CD4-positive, alpha-beta T cell treated with Interleukin-17A for 1 hour (primary cell): ENCODE measurements at regions not wholly inside any gene's neighbourhood (a gene's known extent, or its start where the extent isn't known, plus 50 kb on each side); places are given as distances from the start of the nearest gene placed in this dataset.
"Not testable (repeated sequence)": the region's sequence is repeated elsewhere in the genome, so short reads cannot be mapped to it uniquely, and the experiment has no call there.

ENCODE experiments used
- DNase-seq: peaks from one replicate; pipeline ENCODE4 v3.0.0-alpha.2; 2020

GRCh38 chrY:14356154-14356553 is 168.2 kb upstream of the NLGN4Y start:
- no peak for DNase-seq

DNA sequence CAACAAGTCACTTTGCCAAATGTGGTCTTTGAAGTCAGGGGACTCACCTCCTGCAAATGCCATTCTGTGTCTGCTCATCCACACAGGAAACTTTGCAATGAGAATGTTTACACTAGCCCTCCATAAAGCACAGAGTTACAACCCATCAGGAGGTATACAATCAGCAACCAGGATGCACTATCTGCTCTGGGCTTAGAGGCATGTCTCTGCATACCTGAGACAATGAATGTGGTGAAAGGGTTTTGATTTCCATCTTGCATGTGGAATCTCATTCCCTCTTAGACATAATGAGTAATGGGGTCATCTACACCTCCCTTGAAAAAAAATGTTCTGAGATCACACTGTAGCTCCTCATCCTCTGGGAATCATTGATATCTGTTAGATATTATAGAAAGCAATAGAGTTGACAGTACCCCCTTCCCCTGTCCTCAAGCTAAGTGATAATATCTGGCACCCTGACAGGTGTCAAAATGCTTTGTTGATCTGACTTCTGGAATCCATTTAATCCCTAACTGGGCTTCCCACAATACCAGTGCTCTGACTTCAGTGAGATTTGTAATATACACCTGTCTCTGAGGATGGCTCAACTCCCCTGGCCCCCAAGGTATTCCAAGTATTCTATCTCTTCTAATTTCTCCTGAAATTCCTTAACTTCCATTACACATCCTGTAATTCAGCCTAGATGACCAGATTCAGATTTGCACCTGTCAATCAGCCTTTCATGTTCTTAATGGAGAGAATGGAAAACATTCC is 163.4 kb upstream of the NLGN4Y start:
- no peak for DNase-seq

DNA sequence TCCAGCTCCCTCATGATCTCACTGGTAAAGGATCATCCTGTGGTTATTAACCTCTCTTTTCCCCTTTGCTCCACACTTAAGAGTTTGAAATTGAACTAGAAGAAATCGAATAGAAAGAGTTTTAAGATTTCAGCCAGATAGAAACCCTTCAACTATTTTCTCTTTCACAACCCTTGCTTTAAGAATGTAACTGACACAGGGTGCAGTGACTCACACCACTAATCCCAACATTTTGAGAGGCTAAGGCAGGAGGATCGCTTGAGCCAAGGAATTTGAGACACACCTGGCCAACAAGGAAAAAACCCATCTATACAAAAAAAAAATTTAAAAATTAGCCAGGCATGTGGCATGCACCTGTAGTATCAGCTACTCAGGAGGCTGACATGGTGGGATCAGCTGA is 150.7 kb upstream of the NLGN4Y start:
- no peak for DNase-seq

GRCh38 chrY:14378217-14378616 is 146.1 kb upstream of the NLGN4Y start:
- no peak for DNase-seq

DNA sequence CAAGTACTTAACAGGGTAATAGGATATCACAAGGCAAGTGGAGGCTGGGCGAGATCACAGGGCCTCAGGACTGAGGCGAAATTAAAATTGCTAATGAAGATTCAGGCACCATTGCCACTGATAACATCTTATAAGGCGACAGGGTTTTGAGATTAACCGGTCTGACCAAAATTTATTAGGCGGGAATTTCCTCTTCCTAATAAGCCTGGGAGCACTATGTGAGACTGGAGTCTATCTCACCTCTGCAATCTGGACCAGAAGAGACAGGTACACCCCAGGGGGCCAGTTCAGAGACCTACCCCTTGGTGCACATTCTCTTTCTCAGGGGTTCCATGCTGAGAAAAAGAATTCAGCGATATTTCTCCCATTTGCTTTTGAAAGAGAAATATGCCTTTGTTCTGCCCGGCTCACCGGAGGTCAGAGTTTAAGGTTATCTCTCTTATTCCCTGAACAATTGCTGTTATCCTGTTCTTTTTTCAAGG is 113.7 kb upstream of the NLGN4Y start:
- DNase-seq, result not testable (repeated sequence)

DNA sequence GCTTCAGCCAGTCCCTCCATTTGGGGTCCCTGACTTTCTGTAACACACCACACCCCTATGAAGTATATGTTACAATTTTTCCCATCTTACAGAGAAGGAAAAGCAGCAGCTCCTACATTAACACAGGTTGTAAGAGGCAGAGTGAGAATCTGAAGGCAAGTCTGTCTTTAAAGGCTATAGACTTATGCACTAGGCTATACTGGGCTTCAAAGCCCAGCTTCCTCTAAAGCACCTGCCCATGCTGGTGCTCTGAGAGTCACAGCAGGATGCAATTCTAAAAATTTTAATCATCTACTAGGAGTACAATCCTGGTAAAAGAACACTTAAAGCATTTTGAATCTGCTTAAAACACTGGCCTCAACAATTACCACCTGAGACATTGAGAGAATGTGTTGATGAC is 113.0 kb upstream of the NLGN4Y start:
- DNase-seq, result no peak

DNA sequence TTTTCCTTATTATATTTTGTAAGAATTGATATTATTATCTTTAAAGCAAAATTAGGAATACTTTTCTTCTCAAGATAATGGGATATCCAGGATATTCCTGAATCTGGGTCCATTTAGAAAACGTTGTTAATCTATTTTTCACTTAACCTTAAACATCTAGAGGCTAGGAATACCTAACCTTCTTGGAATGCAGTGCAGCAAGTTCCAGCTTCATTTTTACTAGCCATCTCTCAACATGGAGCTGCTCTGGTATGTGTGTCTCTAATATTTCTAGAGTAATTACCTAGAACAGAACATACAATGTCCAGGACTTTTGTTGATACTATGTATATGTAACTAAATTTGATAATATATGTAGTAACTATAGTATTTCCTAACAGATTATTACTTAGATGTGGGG is 87.8 kb upstream of the NLGN4Y start:
- DNase-seq, result no peak

DNA sequence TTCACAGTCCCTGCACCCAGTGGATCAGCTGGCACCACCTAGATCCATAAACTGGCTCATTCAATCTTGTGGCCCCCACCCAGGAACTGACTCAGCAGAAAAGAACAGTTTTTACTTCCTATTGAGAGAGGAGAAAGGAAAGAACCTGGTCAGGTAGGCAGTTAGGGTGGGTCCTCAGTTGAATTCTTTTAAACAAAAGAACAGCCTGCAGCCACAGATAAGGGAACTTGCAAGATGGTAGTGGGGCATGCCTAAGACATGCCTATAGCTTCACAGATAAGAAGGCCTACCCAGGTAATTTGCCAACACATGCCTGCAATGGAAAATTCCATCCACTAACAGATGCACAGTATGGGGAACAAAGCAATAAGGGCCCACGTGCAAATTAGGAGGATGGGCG is 86.7 kb upstream of the NLGN4Y start:
- DNase-seq, result no peak

DNA sequence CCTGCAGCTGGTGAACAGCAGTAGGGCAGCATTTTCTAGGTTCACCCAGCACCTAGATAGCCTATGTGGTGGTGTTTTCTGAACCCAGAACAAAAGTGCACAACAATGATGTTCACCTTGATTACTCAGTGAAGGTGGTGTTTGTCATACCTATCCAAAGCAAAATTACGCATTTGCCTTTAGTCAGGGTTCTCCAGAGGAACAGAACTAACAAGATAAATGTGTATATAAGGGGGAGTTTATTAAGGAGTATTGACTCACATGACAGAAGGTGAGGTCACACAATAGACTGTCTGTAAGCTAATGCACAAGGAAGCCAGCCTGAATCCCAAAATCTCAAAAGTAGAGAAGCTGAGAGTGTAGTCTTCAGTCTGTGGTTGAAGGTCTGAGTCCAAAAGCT is 85.9 kb upstream of the NLGN4Y start:
- DNase-seq, result no peak

- DNase-seq, result no peak
Observed at GRCh38 chrY:14444550-14444949, 79.8 kb upstream of the NLGN4Y start.

DNA sequence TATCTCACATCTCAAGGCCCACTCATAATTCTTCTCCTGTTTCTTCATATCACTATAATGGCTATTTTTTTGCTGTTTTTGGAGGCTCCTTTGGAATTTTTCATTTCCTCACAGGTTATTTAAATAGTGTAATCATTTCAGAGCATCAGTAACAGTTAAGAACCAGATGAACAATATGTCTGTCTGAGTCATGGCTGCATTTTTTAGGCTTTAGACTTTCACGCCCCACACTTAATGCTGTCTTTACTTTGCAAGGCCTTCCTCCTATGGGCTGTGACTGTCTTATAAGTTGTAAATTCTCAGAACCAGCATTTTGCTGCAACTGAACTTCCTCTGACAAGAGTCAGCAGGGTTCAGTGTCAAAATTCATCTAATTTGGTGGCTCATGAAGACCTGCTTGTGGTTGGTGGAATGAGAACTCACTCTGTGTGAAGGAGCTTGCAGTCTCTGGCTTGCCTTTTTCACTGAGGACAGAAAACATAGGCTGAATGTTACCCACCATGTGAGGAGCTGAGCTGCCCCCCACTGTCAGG is 56.1 kb upstream of the NLGN4Y start:
- no peak for DNase-seq

DNA sequence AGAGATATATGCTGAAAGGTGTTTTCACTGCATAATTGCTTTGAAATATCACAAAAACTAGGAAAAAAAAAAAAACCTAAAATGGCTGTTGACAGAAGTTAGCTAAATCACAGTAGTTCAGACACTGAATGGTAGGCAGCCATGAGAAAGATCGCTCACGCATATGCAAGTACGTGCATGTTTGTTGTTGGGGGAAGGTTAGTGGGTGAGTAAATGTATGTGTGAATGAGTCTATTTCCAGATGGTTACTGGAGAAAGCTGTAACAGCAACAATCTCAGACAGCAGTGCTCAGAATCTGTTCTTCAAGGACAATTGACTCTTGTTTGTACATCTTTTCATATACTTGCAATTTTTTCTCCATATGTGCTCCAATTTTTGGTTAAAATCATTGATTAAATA is 51.9 kb upstream of the NLGN4Y start:
- DNase-seq, result no peak

GRCh38 chrY:14473320-14473719 is 51.0 kb upstream of the NLGN4Y start:
- no peak for DNase-seq
